Thoracic aorta (tissue), 2 donors: ENCODE measurements at regions not wholly inside any gene's neighbourhood (a gene's known extent, or its start where the extent isn't known, plus 50 kb on each side); places are given as distances from the start of the nearest gene placed in this dataset.

Experiments
- ATAC-seq: fragments of 150-250 bp; one replicate; pipeline ENCODE4 v1.8.0; 2017; ENCODE audit warnings: low read depth; ENCODE audit not compliant: insufficient number of reproducible peaks, low FRiP score
- DNase-seq: peaks from one replicate; pipeline ENCODE4 v3.0.0-alpha.2; 2020; ENCODE audit warnings: low spot score
- H3K27ac ChIP-seq, 2 donors: fragments of 200-600 bp; sonication (generic); 1 replicate in 1 of 2; 2 replicates in 1 of 2; pipeline ENCODE4 v1.5.1; 2016; ENCODE audit warnings: mild to moderate bottlenecking in 2 of 2, moderate library complexity in 2 of 2
- H3K27me3 ChIP-seq: fragments of 200-600 bp; sonication (generic); replicated peaks from 2 replicates; pipeline ENCODE4 v1.6.0; 2016; ENCODE audit warnings: mild to moderate bottlenecking; ENCODE audit not compliant: insufficient read depth
- H3K36me3 ChIP-seq: fragments of 200-600 bp; sonication (generic); one replicate; pipeline ENCODE4 v1.5.1; 2016
- H3K4me1 ChIP-seq, 2 donors: fragments of 200-600 bp; sonication (generic); 1 replicate in 1 of 2; 2 replicates in 1 of 2; pipeline versions ENCODE4 v1.5.1 to v1.6.0; 2016; ENCODE audit warnings: low read depth in 2 of 2, mild to moderate bottlenecking in 1 of 2; ENCODE audit not compliant: control insufficient read depth in 1 of 2
- H3K4me3 ChIP-seq: fragments of 200-600 bp; sonication (generic); 2 replicates; pipeline ENCODE4 v1.5.1; 2016; ENCODE audit warnings: mild to moderate bottlenecking
- H3K9me3 ChIP-seq: fragments of 200-600 bp; sonication (generic); 2 replicates; pipeline ENCODE4 v1.5.1; 2016
- TF ChIP-seq, protein P1 (sequence below): fragments of 200-600 bp; sonication (generic); IDR thresholded peaks from one replicate; pipeline ENCODE4 v1.5.1; 2019; ENCODE audit warnings: antibody characterized with exemption

DNA sequence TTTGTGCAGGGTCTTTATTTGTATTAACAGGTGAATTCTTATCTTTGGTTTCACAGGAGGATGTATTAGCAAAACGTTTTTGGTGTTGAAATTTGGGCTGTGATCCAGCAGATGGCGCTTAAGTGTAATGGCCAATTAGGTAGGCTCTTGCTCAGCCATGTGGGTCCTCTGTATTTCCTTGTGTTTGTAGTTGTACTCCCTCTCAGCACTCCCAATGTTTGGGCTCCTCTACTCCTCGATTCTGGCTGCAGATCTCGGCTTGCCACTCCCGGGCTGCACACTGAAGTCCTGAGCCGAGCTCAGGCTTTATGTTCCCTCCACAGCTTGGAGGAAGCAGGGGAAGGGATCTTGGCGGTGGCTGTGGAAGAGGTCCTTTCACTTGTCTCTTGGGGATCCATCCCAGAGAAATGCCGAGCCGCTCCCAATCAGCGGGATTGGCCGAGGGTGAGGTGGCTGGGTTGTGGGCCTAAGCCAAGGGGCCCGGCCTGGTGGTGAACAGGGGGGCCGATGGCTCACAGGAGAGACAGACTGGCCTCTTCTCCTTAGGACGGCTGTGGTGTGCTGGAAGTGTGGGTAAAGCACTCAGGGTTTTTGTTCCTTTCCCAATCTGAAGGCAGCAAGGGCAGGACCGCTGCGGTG, 133.7 kb downstream of the AEBP2 start:
- Histone ChIP-seq H3K36me3 (no peaks in the 10 kb centered on the region), H3K27me3 (no peaks in the 10 kb centered on the region), H3K9me3 (no peaks in the 10 kb centered on the region), H3K4me3 (no peak overlapping the region), H3K27ac (no peak overlapping the region), H3K4me1 (peaks cover 15 to 34% of the 10 kb centered on the region in 2 donors)
- DNase-seq: no peak
- ATAC-seq: no peak
- TF ChIP-seq, protein P1, sequence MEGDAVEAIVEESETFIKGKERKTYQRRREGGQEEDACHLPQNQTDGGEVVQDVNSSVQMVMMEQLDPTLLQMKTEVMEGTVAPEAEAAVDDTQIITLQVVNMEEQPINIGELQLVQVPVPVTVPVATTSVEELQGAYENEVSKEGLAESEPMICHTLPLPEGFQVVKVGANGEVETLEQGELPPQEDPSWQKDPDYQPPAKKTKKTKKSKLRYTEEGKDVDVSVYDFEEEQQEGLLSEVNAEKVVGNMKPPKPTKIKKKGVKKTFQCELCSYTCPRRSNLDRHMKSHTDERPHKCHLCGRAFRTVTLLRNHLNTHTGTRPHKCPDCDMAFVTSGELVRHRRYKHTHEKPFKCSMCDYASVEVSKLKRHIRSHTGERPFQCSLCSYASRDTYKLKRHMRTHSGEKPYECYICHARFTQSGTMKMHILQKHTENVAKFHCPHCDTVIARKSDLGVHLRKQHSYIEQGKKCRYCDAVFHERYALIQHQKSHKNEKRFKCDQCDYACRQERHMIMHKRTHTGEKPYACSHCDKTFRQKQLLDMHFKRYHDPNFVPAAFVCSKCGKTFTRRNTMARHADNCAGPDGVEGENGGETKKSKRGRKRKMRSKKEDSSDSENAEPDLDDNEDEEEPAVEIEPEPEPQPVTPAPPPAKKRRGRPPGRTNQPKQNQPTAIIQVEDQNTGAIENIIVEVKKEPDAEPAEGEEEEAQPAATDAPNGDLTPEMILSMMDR: no peak

DNA sequence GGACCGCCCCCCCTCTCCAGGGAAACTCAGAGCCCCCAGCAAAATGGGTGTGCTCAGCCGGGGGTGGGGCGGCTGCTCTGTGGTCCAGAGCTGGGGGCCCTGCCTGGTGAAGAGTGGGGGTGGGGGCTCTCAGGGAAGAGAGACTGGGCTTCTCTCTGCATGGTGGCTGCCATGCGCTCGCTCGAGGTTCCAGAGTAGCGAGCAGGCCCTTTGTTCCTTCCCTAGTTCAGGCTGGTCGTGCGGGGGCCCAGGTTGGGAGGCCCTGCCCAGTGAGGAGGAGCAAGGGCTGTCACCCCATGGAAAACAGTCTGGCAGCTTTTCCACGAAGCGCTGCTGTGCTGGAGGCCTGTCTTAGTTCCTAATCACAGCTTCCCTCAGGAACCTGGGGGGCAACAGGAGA, 134.6 kb downstream of the AEBP2 start:
- TF ChIP-seq, protein P1: no peak
- no peak for ATAC-seq
- peaks cover 15 to 34% of the 10 kb centered on the region in 2 donors for H3K4me1 ChIP-seq

DNA sequence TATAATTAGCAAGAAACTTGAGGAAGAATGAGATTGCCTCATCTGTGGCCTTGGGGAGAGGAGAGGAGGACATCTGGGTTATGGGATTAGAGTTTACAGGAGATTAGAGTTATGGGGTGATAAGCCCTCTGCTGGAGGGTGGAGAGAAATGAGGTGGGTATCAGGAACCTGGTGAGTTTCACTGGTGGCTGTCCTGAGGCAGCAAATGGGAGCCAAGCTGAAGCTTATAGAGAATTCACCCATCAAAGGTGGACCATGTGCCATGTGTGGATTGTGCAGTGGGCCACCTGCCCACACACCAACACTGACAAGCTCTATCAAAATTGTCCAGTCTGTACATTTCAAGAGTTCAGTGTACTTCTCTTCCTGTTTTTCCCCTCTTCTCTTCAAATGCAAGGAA, 135.3 kb downstream of the AEBP2 start:
- DNase-seq: no peak
- Histone ChIP-seq H3K27ac (peak overlapping the region in 1 of 2 donors; percentile 45), H3K4me1 (peaks cover 15 to 34% of the 10 kb centered on the region in 2 donors), H3K4me3 (no peak overlapping the region), H3K27me3 (no peaks in the 10 kb centered on the region), H3K9me3 (no peaks in the 10 kb centered on the region), H3K36me3 (no peaks in the 10 kb centered on the region)
- no peak for ATAC-seq
- TF ChIP-seq, protein P1: no peak

More for the DNA sequence above, 134.6 kb downstream of the AEBP2 start:
- Histone ChIP-seq H3K9me3 (no peaks in the 10 kb centered on the region), H3K27me3 (no peaks in the 10 kb centered on the region), H3K36me3 (no peaks in the 10 kb centered on the region), H3K4me3 (no peak overlapping the region), H3K27ac (no peak overlapping the region)
- no peak for DNase-seq

- H3K27ac ChIP-seq: peak overlapping the region; percentile 14 to 45
Observed at GRCh38 chr12:19575337-19576243, 136.3 kb downstream of the AEBP2 start.

More at GRCh38 chr12:19575337-19576243, 136.3 kb downstream of the AEBP2 start:
- no peak overlapping the region for H3K4me3 ChIP-seq
- TF ChIP-seq, protein P1: no peak
- H3K27me3 ChIP-seq: no peaks in the 10 kb centered on the region
- no peaks in the 10 kb centered on the region for H3K9me3 ChIP-seq
- no peaks in the 10 kb centered on the region for H3K36me3 ChIP-seq
- ATAC-seq (no peak), DNase-seq (no peak)
- H3K4me1 ChIP-seq: peaks cover 15 to 34% of the 10 kb centered on the region in 2 donors
